Thyroid gland (tissue), 4 donors: ENCODE measurements at regions not wholly inside any gene's neighbourhood (a gene's known extent, or its start where the extent isn't known, plus 50 kb on each side); places are given as distances from the start of the nearest gene placed in this dataset.

Experiments
- DNase-seq, 2 donors: peaks; one replicate each; pipeline ENCODE4 v3.0.0-alpha.2; 2019
- H3K27ac ChIP-seq, 3 donors: fragments of 200-600 bp; sonication (generic); 1 replicate in 2 of 3; 2 replicates in 1 of 3; pipeline ENCODE4 v1.5.1; 2016 to 2019; ENCODE audit warnings: mild to moderate bottlenecking in 1 of 3, moderate library complexity in 1 of 3
- H3K27me3 ChIP-seq: fragments of 200-600 bp; sonication (generic); one replicate; pipeline ENCODE4 v1.5.1; 2019
- H3K36me3 ChIP-seq, 2 donors: fragments of 200-600 bp; sonication (generic); one replicate each; pipeline ENCODE4 v1.5.1; 2016 to 2019
- H3K4me1 ChIP-seq, 2 donors: fragments of 200-600 bp; sonication (generic); one replicate each; pipeline ENCODE4 v1.5.1; 2017 to 2019
- H3K4me3 ChIP-seq, 3 donors: fragments of 200-600 bp; sonication (generic); replicated peaks in 1 of 3; 1 replicate in 2 of 3; 2 replicates in 1 of 3; pipeline ENCODE4 v1.5.1; 2016; ENCODE audit warnings: mild to moderate bottlenecking in 1 of 3
- H3K9me3 ChIP-seq: fragments of 200-600 bp; sonication (generic); one replicate; pipeline ENCODE4 v1.5.1; 2017
- CTCF ChIP-seq, 6 experiments: fragments of 200-600 bp in 3 of 6; fragments of 450-650 bp in 3 of 6; sonication (generic) in 3 of 6; IDR thresholded peaks; one replicate each; pipeline ENCODE4 v1.5.1; 2016 to 2019; ENCODE audit warnings: antibody characterized with exemption in 6 of 6, mild to moderate bottlenecking in 2 of 6, inconsistent platforms in 1 of 6, moderate library complexity in 1 of 6
- POLR2A ChIP-seq, 2 donors: fragments of 450-650 bp; IDR thresholded peaks; one replicate each; pipeline ENCODE4 v1.6.1; 2017; ENCODE audit warnings: antibody characterized with exemption in 2 of 2, mild to moderate bottlenecking in 2 of 2, moderate library complexity in 1 of 2
- WGBS, 2 donors: methylation state at CpG; one replicate each; pipeline ENCODE4 v1.1.5; 2017; 5-methylcytosine and 5-hydroxymethylcytosine counted together
- intact Hi-C: fragments of 100-400 bp; cut with DNase I; formaldehyde crosslinking; loops from one replicate; pipeline ENCODE4 v1.15.1; 2023

- Histone ChIP-seq H3K4me1 (peaks cover 13 to 27% of the 10 kb centered on the region in 2 donors), H3K27me3 (no peaks in the 10 kb centered on the region), H3K4me3 (no peak overlapping the region), H3K27ac (no peak overlapping the region), H3K36me3 (no peaks in the 10 kb centered on the region), H3K9me3 (no peaks in the 10 kb centered on the region)
- intact Hi-C loops = no loop called here
- WGBS, 2 donors = 81 to 87% methylated on average over 10 of the region's 10 CpGs
- TF ChIP-seq CTCF (IDR thresholded peaks at IDR 0.05) = no peak
- no peak for TF ChIP-seq POLR2A (IDR thresholded peaks at IDR 0.05)
- DNase-seq = no peak
These were observed 132.6 kb upstream of the IRF2BP2 start for GRCh38 chr1:234742622-234743021.

- Histone ChIP-seq H3K27me3 (no peaks in the 10 kb centered on the region), H3K4me3 (no peak overlapping the region), H3K4me1 (peaks cover 2 to 12% of the 10 kb centered on the region in 2 donors), H3K27ac (no peak overlapping the region), H3K9me3 (no peaks in the 10 kb centered on the region), H3K36me3 (no peaks in the 10 kb centered on the region)
- peak; percentile 23 to 31 for DNase-seq
- 65 to 66% methylated on average over 6 of the region's 6 CpGs for WGBS, 2 donors
- intact Hi-C loops = loop anchor here (10.0 kb wide), 1 partner anchor 347 kb away; no protein-coding TSS in a partner anchor
- no peak for TF ChIP-seq CTCF (IDR thresholded peaks at IDR 0.05)
- no peak for TF ChIP-seq POLR2A (IDR thresholded peaks at IDR 0.05)
These were observed 128.0 kb upstream of the IRF2BP2 start for GRCh38 chr1:234737967-234738314.

GRCh38 chr1:234735916-234736315 lies 125.9 kb upstream of the IRF2BP2 start:
- Histone ChIP-seq H3K36me3 (no peaks in the 10 kb centered on the region), H3K4me1 (peaks cover 0 to 12% of the 10 kb centered on the region in 2 donors), H3K27me3 (no peaks in the 10 kb centered on the region), H3K4me3 (no peak overlapping the region), H3K9me3 (no peaks in the 10 kb centered on the region), H3K27ac (no peak overlapping the region)
- no peak for TF ChIP-seq POLR2A (IDR thresholded peaks at IDR 0.05)
- no peak for TF ChIP-seq CTCF (IDR thresholded peaks at IDR 0.05)
- WGBS, 2 donors = 89 to 92% methylated on average over 14 of the region's 14 CpGs
- intact Hi-C loops = loop anchor here (10.0 kb wide), 1 partner anchor 349 kb away; no protein-coding TSS in a partner anchor
- no peak for DNase-seq

GRCh38 chr1:234735476-234735875 lies 125.5 kb upstream of the IRF2BP2 start:
- Histone ChIP-seq H3K4me1 (peaks cover 0 to 12% of the 10 kb centered on the region in 2 donors), H3K27me3 (no peaks in the 10 kb centered on the region), H3K9me3 (no peaks in the 10 kb centered on the region), H3K4me3 (no peak overlapping the region), H3K27ac (no peak overlapping the region), H3K36me3 (no peaks in the 10 kb centered on the region)
- WGBS, 2 donors = 86 to 94% methylated on average over 14 of the region's 14 CpGs
- intact Hi-C loops = loop anchor here (10.0 kb wide), 1 partner anchor 349 kb away; no protein-coding TSS in a partner anchor
- no peak for DNase-seq
- TF ChIP-seq POLR2A (IDR thresholded peaks at IDR 0.05) (no peak), CTCF (IDR thresholded peaks at IDR 0.05) (no peak)

GRCh38 chr1:234734869-234735268 lies 124.9 kb upstream of the IRF2BP2 start:
- DNase-seq = no peak
- TF ChIP-seq CTCF (IDR thresholded peaks at IDR 0.05) (no peak), POLR2A (IDR thresholded peaks at IDR 0.05) (no peak)
- Histone ChIP-seq H3K36me3 (no peaks in the 10 kb centered on the region), H3K27me3 (no peaks in the 10 kb centered on the region), H3K9me3 (no peaks in the 10 kb centered on the region), H3K4me3 (no peak overlapping the region), H3K27ac (no peak overlapping the region), H3K4me1 (peaks cover 0 to 12% of the 10 kb centered on the region in 2 donors)
- WGBS, 2 donors = 67 to 76% methylated on average over 9 of the region's 9 CpGs
- intact Hi-C loops = loop anchor here (10.0 kb wide), 1 partner anchor 350 kb away; no protein-coding TSS in a partner anchor
